Prostate gland (tissue), 2 donors: ENCODE measurements at regions not wholly inside any gene's neighbourhood (a gene's known extent, or its start where the extent isn't known, plus 50 kb on each side); places are given as distances from the start of the nearest gene placed in this dataset.

ENCODE experiments used
- DNase-seq: peaks from one replicate; pipeline ENCODE4 v3.0.0-alpha.2; 2019; ENCODE audit warnings: low spot score
- H3K27ac ChIP-seq, 2 donors: fragments of 200-600 bp; sonication (generic); 2 replicates each; pipeline ENCODE4 v1.5.1; 2017 to 2019
- H3K27me3 ChIP-seq: fragments of 200-600 bp; sonication (generic); replicated peaks from 2 replicates; pipeline ENCODE4 v1.5.1; 2019; ENCODE audit not compliant: insufficient read depth
- H3K36me3 ChIP-seq, 2 donors: fragments of 200-600 bp; sonication (generic); 1 replicate in 1 of 2; 2 replicates in 1 of 2; pipeline versions ENCODE4 v1.5.1 to v1.8.1; 2017 to 2019
- H3K4me1 ChIP-seq: fragments of 200-600 bp; sonication (generic); replicated peaks from 2 replicates; pipeline ENCODE4 v1.5.1; 2019
- H3K4me3 ChIP-seq, 2 donors: fragments of 200-600 bp; sonication (generic); 2 replicates each; pipeline ENCODE4 v1.5.1; 2017 to 2019
- H3K9me3 ChIP-seq: fragments of 200-600 bp; sonication (generic); 2 replicates; pipeline ENCODE4 v1.5.1; 2017
- CTCF ChIP-seq, 4 experiments: fragments of 200-600 bp in 2 of 4; fragments of 450-650 bp in 2 of 4; sonication (generic) in 2 of 4; IDR thresholded peaks; 1 replicate in 3 of 4; 2 replicates in 1 of 4; pipeline ENCODE4 v1.5.1; 2016 to 2019; ENCODE audit warnings: antibody characterized with exemption in 4 of 4, mild to moderate bottlenecking in 2 of 4, moderate library complexity in 2 of 4
- POLR2A ChIP-seq: fragments of 450-650 bp; IDR thresholded peaks from one replicate; pipeline ENCODE4 v1.6.1; 2016; ENCODE audit warnings: antibody characterized with exemption, mild to moderate bottlenecking
- POLR2AphosphoS5 ChIP-seq: sonication (generic); formaldehyde crosslinking; IDR thresholded peaks from one replicate; pipeline ENCODE4 v1.6.1; 2017; ENCODE audit warnings: antibody characterized with exemption
- WGBS: methylation state at CpG from one replicate; pipeline ENCODE4 v1.1.5; 2018; 5-methylcytosine and 5-hydroxymethylcytosine counted together
- intact Hi-C: fragments of 100-400 bp; cut with DNase I; formaldehyde crosslinking; loops from one replicate; pipeline ENCODE4 v1.14.2; 2022

GRCh38 chr20:47993035-47993755 is 207.9 kb upstream of the SULF2 start:
- DNase-seq, result no peak
- Histone ChIP-seq H3K4me3 (no peak overlapping the region), H3K36me3 (no peaks in the 10 kb centered on the region), H3K4me1 (peaks cover 8% of the 10 kb centered on the region), H3K9me3 (no peaks in the 10 kb centered on the region), H3K27ac (no peak overlapping the region), H3K27me3 (no peaks in the 10 kb centered on the region)
- TF ChIP-seq POLR2AphosphoS5, result no peak
- TF ChIP-seq CTCF (IDR thresholded peaks at IDR 0.05), result no peak
- TF ChIP-seq POLR2A, result no peak
- 85% methylated on average over 9 of the region's 9 CpGs for WGBS
- intact Hi-C loops, result no loop called here

- TF ChIP-seq POLR2AphosphoS5, result no peak
- no peak for TF ChIP-seq POLR2A
- TF ChIP-seq CTCF (IDR thresholded peaks at IDR 0.05), result no peak
- no peaks in the 10 kb centered on the region for H3K27me3 ChIP-seq
- H3K4me3 ChIP-seq, result no peak overlapping the region
- peak; percentile 34 for DNase-seq
- H3K4me1 ChIP-seq, result peaks cover 8% of the 10 kb centered on the region
- H3K9me3 ChIP-seq, result no peaks in the 10 kb centered on the region
- 37% methylated on average over 9 of the region's 9 CpGs for WGBS
- H3K27ac ChIP-seq, result no peak overlapping the region
- no peaks in the 10 kb centered on the region for H3K36me3 ChIP-seq
- intact Hi-C loops, result no loop called here
Observed at GRCh38 chr20:47991875-47992488, 206.7 kb upstream of the SULF2 start.

- intact Hi-C loops, result no loop called here
- TF ChIP-seq POLR2A, result no peak
- TF ChIP-seq POLR2AphosphoS5, result no peak
- TF ChIP-seq CTCF (IDR thresholded peaks at IDR 0.05), result no peak
- H3K4me3 ChIP-seq, result no peak overlapping the region
- peaks cover 8% of the 10 kb centered on the region for H3K4me1 ChIP-seq
- H3K9me3 ChIP-seq, result no peaks in the 10 kb centered on the region
- H3K36me3 ChIP-seq, result no peaks in the 10 kb centered on the region
- WGBS, result 86% methylated on average over 8 of the region's 8 CpGs
- H3K27me3 ChIP-seq, result no peaks in the 10 kb centered on the region
- H3K27ac ChIP-seq, result no peak overlapping the region
- DNase-seq, result no peak
Observed at GRCh38 chr20:47990507-47991150, 205.3 kb upstream of the SULF2 start.

- H3K4me3 ChIP-seq, result no peak overlapping the region
- H3K9me3 ChIP-seq, result no peaks in the 10 kb centered on the region
- peaks cover 8% of the 10 kb centered on the region for H3K4me1 ChIP-seq
- 23% methylated on average over 4 of the region's 4 CpGs for WGBS
- intact Hi-C loops, result no loop called here
- TF ChIP-seq POLR2A (no peak), POLR2AphosphoS5 (peak; percentile 49)
- H3K27me3 ChIP-seq, result no peaks in the 10 kb centered on the region
- no peaks in the 10 kb centered on the region for H3K36me3 ChIP-seq
- no peak overlapping the region for H3K27ac ChIP-seq
- peak; percentile 7 for DNase-seq
Observed at GRCh38 chr20:47989957-47990356, 204.7 kb upstream of the SULF2 start.

GRCh38 chr20:47988676-47989075 is 203.4 kb upstream of the SULF2 start:
- no peaks in the 10 kb centered on the region for H3K27me3 ChIP-seq
- TF ChIP-seq CTCF (IDR thresholded peaks at IDR 0.05) (no peak), POLR2A (no peak), POLR2AphosphoS5 (no peak)

More at GRCh38 chr20:47988676-47989075, 203.4 kb upstream of the SULF2 start:
- Histone ChIP-seq H3K36me3 (no peaks in the 10 kb centered on the region), H3K4me3 (no peak overlapping the region), H3K9me3 (no peaks in the 10 kb centered on the region), H3K27ac (no peak overlapping the region), H3K4me1 (peaks cover 8% of the 10 kb centered on the region)
- intact Hi-C loops, result no loop called here
- 71% methylated on average over 4 of the region's 4 CpGs for WGBS
- DNase-seq, result no peak
